ENCODE measurements at regions not wholly inside any gene's neighbourhood (a gene's known extent, or its start where the extent isn't known, plus 50 kb on each side); places are given as distances from the start of the nearest gene placed in this dataset.

DNA sequence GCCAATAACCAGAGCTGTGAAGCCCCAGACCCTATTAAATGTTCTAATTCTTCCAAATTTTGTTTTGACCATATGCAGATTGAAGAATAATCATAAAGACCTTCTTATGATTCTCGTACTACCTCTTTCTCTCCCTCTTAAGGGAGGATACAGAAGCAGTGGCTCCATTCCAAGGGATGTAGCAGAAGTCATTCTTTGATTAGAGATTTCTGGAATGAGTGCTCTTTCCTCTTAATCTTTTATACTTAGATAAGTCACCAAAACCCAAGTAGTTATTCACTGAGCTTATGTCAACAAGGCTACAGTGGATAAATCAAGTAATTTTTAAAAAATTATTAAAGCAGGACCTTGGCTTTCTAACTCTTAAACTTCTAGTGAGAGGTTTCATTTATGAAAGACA is 266.0 kb upstream of the STXBP5 start:
- TF ChIP-seq, protein P1, sequence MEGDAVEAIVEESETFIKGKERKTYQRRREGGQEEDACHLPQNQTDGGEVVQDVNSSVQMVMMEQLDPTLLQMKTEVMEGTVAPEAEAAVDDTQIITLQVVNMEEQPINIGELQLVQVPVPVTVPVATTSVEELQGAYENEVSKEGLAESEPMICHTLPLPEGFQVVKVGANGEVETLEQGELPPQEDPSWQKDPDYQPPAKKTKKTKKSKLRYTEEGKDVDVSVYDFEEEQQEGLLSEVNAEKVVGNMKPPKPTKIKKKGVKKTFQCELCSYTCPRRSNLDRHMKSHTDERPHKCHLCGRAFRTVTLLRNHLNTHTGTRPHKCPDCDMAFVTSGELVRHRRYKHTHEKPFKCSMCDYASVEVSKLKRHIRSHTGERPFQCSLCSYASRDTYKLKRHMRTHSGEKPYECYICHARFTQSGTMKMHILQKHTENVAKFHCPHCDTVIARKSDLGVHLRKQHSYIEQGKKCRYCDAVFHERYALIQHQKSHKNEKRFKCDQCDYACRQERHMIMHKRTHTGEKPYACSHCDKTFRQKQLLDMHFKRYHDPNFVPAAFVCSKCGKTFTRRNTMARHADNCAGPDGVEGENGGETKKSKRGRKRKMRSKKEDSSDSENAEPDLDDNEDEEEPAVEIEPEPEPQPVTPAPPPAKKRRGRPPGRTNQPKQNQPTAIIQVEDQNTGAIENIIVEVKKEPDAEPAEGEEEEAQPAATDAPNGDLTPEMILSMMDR (IDR thresholded peaks at IDR 0.05; ENCODE audit: poor library complexity): no peak
- no peak for TF ChIP-seq EZH2 (IDR thresholded peaks at IDR 0.05; ENCODE audit: borderline replicate concordance)

Measured in hepatocyte (in vitro differentiated cells).